ENCODE measurements at regions not wholly inside any gene's neighbourhood (a gene's known extent, or its start where the extent isn't known, plus 50 kb on each side); places are given as distances from the start of the nearest gene placed in this dataset.
"Not testable (repeated sequence)": the region's sequence is repeated elsewhere in the genome, so short reads cannot be mapped to it uniquely, and the experiment has no call there.

DNA sequence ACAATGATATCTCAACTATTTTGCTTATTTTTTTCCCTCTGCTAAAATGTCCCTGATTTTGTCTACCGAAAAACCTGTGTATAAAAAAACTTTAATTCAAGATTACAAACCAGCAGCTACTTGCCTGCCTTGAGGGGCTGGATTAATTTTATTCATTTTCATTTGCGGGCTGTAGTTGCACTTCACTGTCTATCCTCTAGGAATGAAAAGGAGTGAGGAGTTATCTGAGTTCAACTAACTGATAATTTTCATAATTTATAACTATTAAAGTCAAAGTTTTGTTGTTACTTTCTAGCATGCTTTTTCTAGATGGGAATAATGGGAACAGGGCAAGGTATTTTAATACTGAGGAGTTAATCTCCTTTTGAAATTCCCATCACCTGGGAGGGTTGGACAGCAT lies 50.3 kb upstream of the AGTPBP1 start:
- TF ChIP-seq, protein P1, sequence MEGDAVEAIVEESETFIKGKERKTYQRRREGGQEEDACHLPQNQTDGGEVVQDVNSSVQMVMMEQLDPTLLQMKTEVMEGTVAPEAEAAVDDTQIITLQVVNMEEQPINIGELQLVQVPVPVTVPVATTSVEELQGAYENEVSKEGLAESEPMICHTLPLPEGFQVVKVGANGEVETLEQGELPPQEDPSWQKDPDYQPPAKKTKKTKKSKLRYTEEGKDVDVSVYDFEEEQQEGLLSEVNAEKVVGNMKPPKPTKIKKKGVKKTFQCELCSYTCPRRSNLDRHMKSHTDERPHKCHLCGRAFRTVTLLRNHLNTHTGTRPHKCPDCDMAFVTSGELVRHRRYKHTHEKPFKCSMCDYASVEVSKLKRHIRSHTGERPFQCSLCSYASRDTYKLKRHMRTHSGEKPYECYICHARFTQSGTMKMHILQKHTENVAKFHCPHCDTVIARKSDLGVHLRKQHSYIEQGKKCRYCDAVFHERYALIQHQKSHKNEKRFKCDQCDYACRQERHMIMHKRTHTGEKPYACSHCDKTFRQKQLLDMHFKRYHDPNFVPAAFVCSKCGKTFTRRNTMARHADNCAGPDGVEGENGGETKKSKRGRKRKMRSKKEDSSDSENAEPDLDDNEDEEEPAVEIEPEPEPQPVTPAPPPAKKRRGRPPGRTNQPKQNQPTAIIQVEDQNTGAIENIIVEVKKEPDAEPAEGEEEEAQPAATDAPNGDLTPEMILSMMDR (IDR thresholded peaks at IDR 0.05; ENCODE audit: insufficient read depth, low read length): not testable (repeated sequence)
- TF ChIP-seq, protein P2, sequence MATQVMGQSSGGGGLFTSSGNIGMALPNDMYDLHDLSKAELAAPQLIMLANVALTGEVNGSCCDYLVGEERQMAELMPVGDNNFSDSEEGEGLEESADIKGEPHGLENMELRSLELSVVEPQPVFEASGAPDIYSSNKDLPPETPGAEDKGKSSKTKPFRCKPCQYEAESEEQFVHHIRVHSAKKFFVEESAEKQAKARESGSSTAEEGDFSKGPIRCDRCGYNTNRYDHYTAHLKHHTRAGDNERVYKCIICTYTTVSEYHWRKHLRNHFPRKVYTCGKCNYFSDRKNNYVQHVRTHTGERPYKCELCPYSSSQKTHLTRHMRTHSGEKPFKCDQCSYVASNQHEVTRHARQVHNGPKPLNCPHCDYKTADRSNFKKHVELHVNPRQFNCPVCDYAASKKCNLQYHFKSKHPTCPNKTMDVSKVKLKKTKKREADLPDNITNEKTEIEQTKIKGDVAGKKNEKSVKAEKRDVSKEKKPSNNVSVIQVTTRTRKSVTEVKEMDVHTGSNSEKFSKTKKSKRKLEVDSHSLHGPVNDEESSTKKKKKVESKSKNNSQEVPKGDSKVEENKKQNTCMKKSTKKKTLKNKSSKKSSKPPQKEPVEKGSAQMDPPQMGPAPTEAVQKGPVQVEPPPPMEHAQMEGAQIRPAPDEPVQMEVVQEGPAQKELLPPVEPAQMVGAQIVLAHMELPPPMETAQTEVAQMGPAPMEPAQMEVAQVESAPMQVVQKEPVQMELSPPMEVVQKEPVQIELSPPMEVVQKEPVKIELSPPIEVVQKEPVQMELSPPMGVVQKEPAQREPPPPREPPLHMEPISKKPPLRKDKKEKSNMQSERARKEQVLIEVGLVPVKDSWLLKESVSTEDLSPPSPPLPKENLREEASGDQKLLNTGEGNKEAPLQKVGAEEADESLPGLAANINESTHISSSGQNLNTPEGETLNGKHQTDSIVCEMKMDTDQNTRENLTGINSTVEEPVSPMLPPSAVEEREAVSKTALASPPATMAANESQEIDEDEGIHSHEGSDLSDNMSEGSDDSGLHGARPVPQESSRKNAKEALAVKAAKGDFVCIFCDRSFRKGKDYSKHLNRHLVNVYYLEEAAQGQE (IDR thresholded peaks at IDR 0.05; ENCODE audit: insufficient replicate concordance, low read depth): not testable (repeated sequence)
- not testable (repeated sequence) for TF ChIP-seq POLR2AphosphoS5, GABPA (IDR thresholded peaks at IDR 0.05; ENCODE audit: low read depth)

All from HL-60 (cell line).